H1 (cell line): ENCODE measurements at regions not wholly inside any gene's neighbourhood (a gene's known extent, or its start where the extent isn't known, plus 50 kb on each side); places are given as distances from the start of the nearest gene placed in this dataset.

Source experiments
- CTCF ChIA-PET: fragments of 300-600 bp; sonication (Branson Sonifier 250); formaldehyde crosslinking; loops from one replicate; lab custom pipeline; 2021; ENCODE audit not compliant: partially characterized antibody; lab: Charles Lee
- POLR2A ChIA-PET: fragments of 300-600 bp; sonication (Branson Sonifier 250); formaldehyde crosslinking; loops from one replicate; lab custom pipeline; 2021; ENCODE audit warnings: inconsistent platforms; ENCODE audit not compliant: partially characterized antibody; lab: Charles Lee
- DNase-seq, 2 experiments: peaks; one replicate each; pipeline versions ENCODE4 v3.0.0 to v3.0.0-alpha.2; 2010 to 2022; ENCODE audit warnings: low spot score in 2 of 2, low read depth in 1 of 2, mixed read lengths in 1 of 2
- FAIRE-seq: peaks from 2 replicates; lab custom pipeline; 2011; peaks lifted over from hg19 to GRCh38; lab: Jason Lieb, UNC
- H2AFZ ChIP-seq: 2 replicates; pipeline ENCODE4 v1.8.1; 2012; ENCODE audit warnings: low read length, inconsistent platforms
- H2AK5ac ChIP-seq: 2 replicates; pipeline ENCODE4 v1.6.1; 2013; ENCODE audit warnings: low read depth, low read length
- H2BK120ac ChIP-seq: replicated peaks from 2 replicates; pipeline ENCODE3; 2013; ENCODE audit warnings: low read depth, low read length, inconsistent platforms
- H2BK12ac ChIP-seq: 2 replicates; pipeline ENCODE4 v1.6.1; 2013; ENCODE audit warnings: low read depth, low read length
- H2BK15ac ChIP-seq: 2 replicates; pipeline ENCODE4 v1.6.1; 2013; ENCODE audit warnings: low read length
- H2BK20ac ChIP-seq: 2 replicates; pipeline ENCODE4 v1.6.1; 2013; ENCODE audit warnings: low read length
- H2BK5ac ChIP-seq: 2 replicates; pipeline ENCODE4 v1.6.1; 2013; ENCODE audit warnings: low read depth, low read length
- H3K14ac ChIP-seq: 2 replicates; pipeline ENCODE4 v1.6.1; 2013; ENCODE audit warnings: inconsistent platforms; ENCODE audit not compliant: insufficient read length
- H3K18ac ChIP-seq: 2 replicates; pipeline ENCODE4 v1.6.1; 2013; ENCODE audit warnings: low read length; ENCODE audit errors: extremely low read depth
- H3K23ac ChIP-seq: 2 replicates; pipeline ENCODE4 v1.6.1; 2013; ENCODE audit warnings: inconsistent platforms; ENCODE audit not compliant: insufficient read length
- H3K23me2 ChIP-seq: 2 replicates; pipeline ENCODE4 v1.6.1; 2013; ENCODE audit warnings: low read depth, low read length
- H3K27ac ChIP-seq: 2 replicates; pipeline ENCODE4 v1.6.1; 2011; ENCODE audit warnings: low read depth, low read length, inconsistent platforms
- H3K27me3 ChIP-seq, 4 experiments: replicated peaks in 1 of 4; 1 replicate in 1 of 4; 2 replicates in 3 of 4; pipeline versions ENCODE4 v1.6.1 to v1.8.1; 2011 to 2013; ENCODE audit warnings: low read length in 3 of 4, mild to moderate bottlenecking in 3 of 4, inconsistent platforms in 2 of 4, mixed read lengths in 2 of 4, moderate library complexity in 1 of 4; ENCODE audit not compliant: control insufficient read depth in 3 of 4, insufficient read depth in 3 of 4; ENCODE audit errors: extremely low read depth in 1 of 4
- H3K36me3 ChIP-seq, 4 experiments: 2 replicates each; pipeline versions ENCODE4 v1.6.1 to v1.8.1; 2011 to 2013; ENCODE audit warnings: mild to moderate bottlenecking in 4 of 4, low read length in 3 of 4, moderate library complexity in 2 of 4, control low read depth in 1 of 4, inconsistent platforms in 1 of 4; ENCODE audit not compliant: insufficient read depth in 4 of 4, control insufficient read depth in 2 of 4
- H3K4ac ChIP-seq: replicated peaks from 2 replicates; pipeline ENCODE3; 2013; ENCODE audit warnings: low read length, low read depth, mixed read lengths, inconsistent platforms; ENCODE audit not compliant: insufficient read length
- H3K4me1 ChIP-seq, 4 experiments: replicated peaks in 1 of 4; 1 replicate in 1 of 4; 2 replicates in 3 of 4; pipeline versions ENCODE4 v1.6.1 to v1.8.1; 2011 to 2013; ENCODE audit warnings: low read length in 3 of 4, inconsistent platforms in 2 of 4, mixed read lengths in 1 of 4; ENCODE audit not compliant: insufficient read depth in 4 of 4, control insufficient read depth in 3 of 4
- H3K4me2 ChIP-seq, 2 experiments: 2 replicates each; pipeline versions ENCODE4 v1.6.1 to v1.8.1; 2011 to 2013; ENCODE audit warnings: low read depth in 2 of 2, low read length in 2 of 2, control low read depth in 1 of 2, inconsistent platforms in 1 of 2, mild to moderate bottlenecking in 1 of 2; ENCODE audit not compliant: insufficient read depth in 1 of 2
- H3K4me3 ChIP-seq, 4 experiments: fragments of 200-600, 300-600 bp in 1 of 4; sonication (generic), shearing (Covaris generic), sonication (Bioruptor Twin) in 1 of 4; 2 replicates each; pipeline versions ENCODE4 v1.5.1 to v1.8.1; 2011 to 2016; ENCODE audit warnings: low read length in 4 of 4, low read depth in 3 of 4, control low read depth in 2 of 4, inconsistent platforms in 2 of 4, mild to moderate bottlenecking in 2 of 4, mixed read lengths in 1 of 4, moderate library complexity in 1 of 4; ENCODE audit not compliant: insufficient read depth in 2 of 4; ENCODE audit errors: extremely low read depth in 1 of 4
- H3K56ac ChIP-seq: replicated peaks from 2 replicates; pipeline ENCODE3; 2013; ENCODE audit warnings: low read depth, mild to moderate bottlenecking, mixed read lengths, low read length, inconsistent platforms; ENCODE audit not compliant: insufficient read length
- H3K79me1 ChIP-seq: 2 replicates; pipeline ENCODE4 v1.6.1; 2013; ENCODE audit warnings: low read depth, low read length, control low read depth
- H3K79me2 ChIP-seq, 2 experiments: 2 replicates each; pipeline versions ENCODE4 v1.6.1 to v1.8.1; 2012 to 2013; ENCODE audit warnings: low read length in 2 of 2, mild to moderate bottlenecking in 2 of 2, inconsistent platforms in 1 of 2; ENCODE audit not compliant: insufficient read depth in 2 of 2, control insufficient read depth in 1 of 2
- H3K9ac ChIP-seq, 4 experiments: replicated peaks in 1 of 4; 1 replicate in 1 of 4; 2 replicates in 3 of 4; pipeline versions ENCODE4 v1.6.1 to v1.8.1; 2011 to 2013; ENCODE audit warnings: low read depth in 3 of 4, low read length in 3 of 4, control low read depth in 2 of 4, mild to moderate bottlenecking in 2 of 4, moderate library complexity in 2 of 4, inconsistent platforms in 1 of 4; ENCODE audit errors: extremely low read depth in 1 of 4
- H3K9me3 ChIP-seq, 2 experiments: 2 replicates each; pipeline versions ENCODE4 v1.6.1 to v1.8.1; 2012 to 2013; ENCODE audit warnings: mild to moderate bottlenecking in 2 of 2, moderate library complexity in 2 of 2, control low read depth in 1 of 2, inconsistent platforms in 1 of 2, low read depth in 1 of 2, low read length in 1 of 2, mixed read lengths in 1 of 2; ENCODE audit not compliant: insufficient read depth in 2 of 2
- H4K20me1 ChIP-seq, 2 experiments: replicated peaks in 1 of 2; 2 replicates each; pipeline versions ENCODE3 to v1.8.1; 2011 to 2013; ENCODE audit warnings: inconsistent platforms in 2 of 2, low read length in 2 of 2, mild to moderate bottlenecking in 1 of 2; ENCODE audit not compliant: insufficient read depth in 2 of 2, control insufficient read depth in 1 of 2
- H4K5ac ChIP-seq: 2 replicates; pipeline ENCODE4 v1.6.1; 2013; ENCODE audit warnings: low read length, low read depth, mixed read lengths, inconsistent platforms; ENCODE audit not compliant: insufficient read length
- H4K8ac ChIP-seq: 2 replicates; pipeline ENCODE4 v1.8.0; 2013; ENCODE audit warnings: mild to moderate bottlenecking, moderate library complexity, low read length, inconsistent platforms; ENCODE audit not compliant: insufficient read depth; ENCODE audit errors: extremely low read depth
- H4K91ac ChIP-seq: replicated peaks from 2 replicates; pipeline ENCODE3; 2013; ENCODE audit warnings: low read length, mixed read lengths, inconsistent platforms; ENCODE audit not compliant: insufficient read length
- CHD1 ChIP-seq: IDR thresholded peaks from 2 replicates; pipeline ENCODE4 v1.6.1; 2012; ENCODE audit warnings: low read depth, low read length, improper control_type of control experiment
- GABPA ChIP-seq: IDR thresholded peaks from 2 replicates; pipeline ENCODE4 v1.6.1; 2011; ENCODE audit warnings: mild to moderate bottlenecking, low read length, moderate library complexity, borderline replicate concordance; ENCODE audit not compliant: insufficient read depth
- NRF1 ChIP-seq: IDR thresholded peaks from 2 replicates; pipeline ENCODE4 v1.6.1; 2011; ENCODE audit warnings: mild to moderate bottlenecking, low read depth, low read length, improper control_type of control experiment
- RXRA ChIP-seq: IDR thresholded peaks from 2 replicates; pipeline ENCODE4 v1.6.1; 2011; ENCODE audit warnings: low read depth, mild to moderate bottlenecking, low read length, moderate library complexity; ENCODE audit not compliant: insufficient read depth
- SIN3A ChIP-seq, 2 experiments: IDR thresholded peaks in 1 of 2; conservative IDR thresholded peaks in 1 of 2; 2 replicates each; pipeline ENCODE4 v1.6.1; 2011 to 2012; ENCODE audit warnings: low read length in 2 of 2, improper control_type of control experiment in 1 of 2, low read depth in 1 of 2, mild to moderate bottlenecking in 1 of 2
- WGBS, 2 experiments: shearing (Covaris generic) in 1 of 2; methylation state at CpG; one replicate each; pipeline versions ENCODE4 v1.1.6 to v1.1.7; 2013 to 2015; ENCODE audit warnings: low lambda C conversion rate in 2 of 2, mixed read lengths in 2 of 2, inconsistent platforms in 1 of 2, low coverage in 1 of 2, missing lambda C conversion rate in 1 of 2; ENCODE audit not compliant: insufficient replicate concordance in 2 of 2, insufficient coverage in 1 of 2, insufficient read length in 1 of 2; ENCODE audit errors: extremely low coverage in 1 of 2, missing lambda C conversion rate in 1 of 2; 5-methylcytosine and 5-hydroxymethylcytosine counted together

GRCh38 chr16:56097306-56097705 lies 94.0 kb upstream of the GNAO1 start:
- 86% methylated on average over 2 of the region's 2 CpGs; no CpG with 5 or more reads in 1 of the 2 experiments for WGBS, 2 experiments
- no peak overlapping the region for H2AK5ac ChIP-seq
- no peak overlapping the region for H3K18ac ChIP-seq
- TF ChIP-seq GABPA (no peak), RXRA (no peak), NRF1 (no peak), CHD1 (no peak), SIN3A (conservative IDR thresholded peaks at IDR 0.05 in 1 of 2, IDR thresholded peaks at IDR 0.05 in 1 of 2; ENCODE audit: low read depth in 1 of 2, low read length in 2 of 2) (no peak)
- TF ChIP-seq, all 59 proteins: peak for 0
- no peak overlapping the region for H2BK15ac ChIP-seq
- H4K91ac ChIP-seq: no peak overlapping the region
- no peaks in the 10 kb centered on the region for H4K20me1 ChIP-seq
- no peak overlapping the region for H3K27ac ChIP-seq
- H3K79me1 ChIP-seq: no peaks in the 10 kb centered on the region
- H3K27me3 ChIP-seq: no peaks in the 10 kb centered on the region; a peak in 1 of 7 replicates
- no peak overlapping the region for H2AFZ ChIP-seq
- H3K14ac ChIP-seq: no peak overlapping the region
- H3K56ac ChIP-seq: no peak overlapping the region
- H2BK5ac ChIP-seq: no peak overlapping the region
- no peaks in the 10 kb centered on the region for H3K9me3 ChIP-seq
- H3K4me3 ChIP-seq: no peak overlapping the region
- H3K23me2 ChIP-seq: no peaks in the 10 kb centered on the region
- no peaks in the 10 kb centered on the region for H3K36me3 ChIP-seq
- ChIA-PET POLR2A (no interaction called here), CTCF (no interaction called here)
- H4K8ac ChIP-seq: no peak overlapping the region
- H3K4ac ChIP-seq: no peak overlapping the region
- peaks cover 0 to 4% (median 1%) of the 10 kb centered on the region in 4 experiments; a peak in 2 of 7 replicates for H3K4me1 ChIP-seq
- FAIRE-seq: no peak
- no peak overlapping the region for H4K5ac ChIP-seq
- no peaks in the 10 kb centered on the region for H3K79me2 ChIP-seq
- H2BK20ac ChIP-seq: no peak overlapping the region
- DNase-seq: no peak
- H3K4me2 ChIP-seq: no peak overlapping the region
- H3K23ac ChIP-seq: no peak overlapping the region
- no peak overlapping the region for H2BK12ac ChIP-seq
- no peak overlapping the region for H2BK120ac ChIP-seq
- no peak overlapping the region for H3K9ac ChIP-seq
